ENCODE measurements at regions not wholly inside any gene's neighbourhood (a gene's known extent, or its start where the extent isn't known, plus 50 kb on each side); places are given as distances from the start of the nearest gene placed in this dataset.

GRCh38 chr3:145953316-145953715 lies 207.7 kb downstream of the PLOD2 start:
- no peak for TF ChIP-seq CTCF (optimal IDR thresholded peaks at IDR 0.05 in 1 of 3, IDR thresholded peaks at IDR 0.05 in 1 of 3, conservative IDR thresholded peaks at IDR 0.05 in 1 of 3; ENCODE audit: extremely low read depth in 1 of 3, insufficient read depth in 2 of 3, low read length in 3 of 3)
- TF ChIP-seq EZH2 (IDR thresholded peaks at IDR 0.05; ENCODE audit: low read length) = no peak
